KG1 (cell line): ENCODE measurements at regions not wholly inside any gene's neighbourhood (a gene's known extent, or its start where the extent isn't known, plus 50 kb on each side); places are given as distances from the start of the nearest gene placed in this dataset.
"Not testable (repeated sequence)": the region's sequence is repeated elsewhere in the genome, so short reads cannot be mapped to it uniquely, and the experiment has no call there.

ENCODE experiments used
- DNase-seq: peaks from one replicate; lab custom pipeline; 2025; lab: John Stamatoyannopoulos, UW

GRCh38 chr6:49097664-49098063 lies 365.4 kb downstream of the MMUT start:
- not testable (repeated sequence) for DNase-seq

- DNase-seq = no peak
Measured at GRCh38 chr6:49097116-49097515, 365.9 kb downstream of the MMUT start.

- no peak for DNase-seq
Measured at GRCh38 chr6:49088631-49089030, 374.4 kb downstream of the MMUT start.

GRCh38 chr6:49087369-49087768 lies 375.7 kb downstream of the MMUT start:
- no peak for DNase-seq

DNA sequence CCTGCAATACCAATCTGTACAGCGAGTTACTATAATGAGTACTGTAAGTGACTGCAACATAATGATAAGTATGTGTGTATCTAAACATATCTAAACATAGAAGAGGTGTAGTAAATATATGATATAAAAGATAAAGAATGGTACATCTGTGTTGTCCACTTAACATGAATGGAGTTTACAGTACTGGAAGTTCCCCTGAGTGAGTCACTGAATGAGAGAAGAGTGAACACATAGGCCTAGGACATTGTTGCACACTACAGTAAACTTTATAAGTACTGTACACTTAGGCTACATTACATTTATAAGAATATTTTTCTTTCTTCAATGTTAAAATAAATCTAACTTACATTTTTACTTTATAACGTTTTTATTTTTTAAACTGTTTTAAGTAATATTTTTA lies 380.4 kb downstream of the MMUT start:
- DNase-seq = no peak

- DNase-seq = no peak
Measured at GRCh38 chr6:49072885-49073620, 390.0 kb downstream of the MMUT start.

DNA sequence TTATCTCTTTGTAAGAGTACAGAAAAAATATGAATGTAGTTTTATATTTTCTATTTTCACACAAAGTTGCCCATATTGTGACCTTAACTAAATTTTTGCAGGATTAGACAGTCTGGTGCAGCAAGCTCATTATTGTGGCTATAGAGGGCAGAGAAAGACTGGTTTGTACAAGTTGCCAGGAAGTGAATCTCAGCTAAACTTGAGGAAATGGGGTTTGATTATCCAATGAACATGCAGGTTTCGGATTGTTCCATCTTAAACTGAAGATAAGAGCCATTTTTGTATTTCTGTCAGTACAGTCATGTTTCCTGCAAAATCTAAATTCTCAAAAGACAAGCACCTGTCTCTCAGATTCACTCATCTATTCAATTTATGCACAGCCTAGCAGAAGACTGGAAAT lies 390.9 kb downstream of the MMUT start:
- DNase-seq = no peak

- no peak for DNase-seq
Measured at GRCh38 chr6:49070411-49070810, 392.6 kb downstream of the MMUT start.

- no peak for DNase-seq
Measured at GRCh38 chr6:49054311-49054710, 408.7 kb downstream of the MMUT start.

DNA sequence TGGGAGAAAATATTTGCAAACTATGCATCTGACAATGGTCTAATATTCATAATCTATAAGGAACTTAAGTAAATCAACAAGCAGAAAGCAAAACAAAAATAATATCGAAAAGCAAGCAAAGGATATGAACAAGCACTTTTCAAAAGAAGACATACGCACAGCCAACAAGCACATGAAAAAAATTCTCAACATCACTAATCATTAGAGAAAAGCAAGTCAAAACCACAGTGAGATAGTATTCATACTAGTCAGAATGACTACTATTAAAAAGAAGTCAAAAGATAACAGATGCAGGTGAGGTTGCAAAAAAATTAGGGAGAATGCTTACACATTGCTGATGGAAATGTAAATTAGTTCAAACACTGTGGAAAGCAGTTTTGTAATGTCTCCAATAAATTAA lies 410.2 kb downstream of the MMUT start:
- DNase-seq = no peak

GRCh38 chr6:49051281-49051680 lies 411.8 kb downstream of the MMUT start:
- no peak for DNase-seq

DNA sequence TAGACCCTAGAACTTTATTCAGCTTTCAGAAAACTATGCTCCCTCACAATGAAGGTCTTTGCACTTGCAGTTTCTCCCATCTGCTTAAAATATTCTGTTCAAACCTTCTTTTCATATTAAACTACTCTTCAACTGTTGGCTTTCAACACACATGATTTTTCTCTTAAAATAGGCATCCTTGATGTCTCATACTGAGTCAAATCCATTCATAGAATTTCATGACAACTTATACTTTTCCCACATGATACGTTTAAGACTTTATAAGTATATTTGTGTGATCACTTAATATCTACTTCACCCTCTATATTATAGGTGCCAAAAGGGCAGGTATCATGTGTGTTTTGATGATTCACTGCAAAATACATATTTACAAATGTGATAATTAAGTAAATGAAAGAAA lies 412.5 kb downstream of the MMUT start:
- DNase-seq = no peak

GRCh38 chr6:49038294-49038822 lies 424.7 kb downstream of the MMUT start:
- no peak for DNase-seq

GRCh38 chr6:49030251-49031020 lies 432.6 kb downstream of the MMUT start:
- no peak for DNase-seq

GRCh38 chr6:49027644-49028043 lies 435.4 kb downstream of the MMUT start:
- DNase-seq = no peak

DNA sequence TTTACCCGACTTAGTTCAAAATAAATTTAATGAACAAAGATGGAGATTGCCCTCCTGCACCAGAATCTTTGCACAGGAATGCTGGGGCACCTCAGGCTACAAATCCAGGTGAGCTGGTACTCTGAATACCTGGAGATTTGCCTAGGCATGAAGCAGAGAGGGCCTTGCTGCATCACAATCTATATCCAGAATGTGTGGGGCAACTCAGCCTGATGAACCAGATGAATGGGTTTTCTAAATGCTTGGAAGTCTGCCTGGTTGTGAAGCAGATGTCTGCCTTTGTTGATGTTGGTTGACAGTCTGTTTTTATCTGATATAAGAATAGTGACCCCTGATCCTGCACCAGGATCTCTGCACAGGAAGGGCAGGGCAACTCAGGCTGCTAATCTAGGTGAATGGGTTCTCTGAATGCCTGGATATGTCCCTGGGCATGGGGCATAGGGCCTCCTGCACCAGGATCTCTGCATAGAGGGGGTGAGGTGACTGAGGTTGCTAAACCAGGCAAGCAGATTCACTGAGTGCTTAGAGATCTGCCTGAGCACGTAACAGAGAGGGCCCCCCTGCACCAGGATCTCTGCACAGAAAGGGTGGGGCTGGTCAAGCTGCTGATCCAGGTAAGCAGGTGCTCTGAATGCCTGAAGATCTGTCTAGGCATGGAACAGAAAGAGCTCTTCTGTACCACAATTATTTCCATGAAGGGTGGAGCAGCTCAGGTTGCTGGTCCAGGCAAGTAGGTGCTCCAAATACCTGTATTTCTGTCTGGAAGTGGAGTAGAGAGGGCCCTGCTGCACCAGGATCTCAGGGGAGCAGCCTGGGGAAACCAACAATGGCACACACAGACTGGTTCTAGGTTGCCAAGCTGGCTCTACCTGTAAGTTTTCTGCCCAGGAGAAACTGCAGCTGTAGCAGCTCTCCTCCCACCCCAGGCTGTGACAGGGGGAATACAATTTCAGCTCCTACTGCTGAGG lies 437.5 kb downstream of the MMUT start:
- DNase-seq = no peak

GRCh38 chr6:49004801-49005200 lies 458.3 kb downstream of the MMUT start:
- no peak for DNase-seq

DNA sequence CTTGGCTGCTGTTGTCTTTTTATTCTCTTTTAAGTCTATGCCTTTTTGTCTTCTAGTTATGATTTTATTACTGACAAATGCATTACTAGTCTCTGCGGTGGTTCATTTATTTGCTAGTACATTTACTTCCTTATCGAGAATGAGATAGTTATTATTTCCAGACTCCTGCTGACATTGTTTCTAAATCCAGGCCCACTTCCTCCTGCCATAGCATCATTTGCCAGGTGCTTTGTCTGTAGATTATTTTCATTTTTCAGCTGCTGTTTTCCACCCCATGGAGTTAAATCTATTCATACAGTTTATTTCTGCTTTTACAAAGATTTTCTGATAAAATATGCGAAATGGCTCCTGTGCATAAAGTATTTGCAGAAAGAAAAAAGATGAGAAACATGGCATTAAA lies 459.7 kb downstream of the MMUT start:
- DNase-seq = no peak

GRCh38 chr6:49001856-49002541 lies 461.1 kb downstream of the MMUT start:
- DNase-seq = no peak

DNA sequence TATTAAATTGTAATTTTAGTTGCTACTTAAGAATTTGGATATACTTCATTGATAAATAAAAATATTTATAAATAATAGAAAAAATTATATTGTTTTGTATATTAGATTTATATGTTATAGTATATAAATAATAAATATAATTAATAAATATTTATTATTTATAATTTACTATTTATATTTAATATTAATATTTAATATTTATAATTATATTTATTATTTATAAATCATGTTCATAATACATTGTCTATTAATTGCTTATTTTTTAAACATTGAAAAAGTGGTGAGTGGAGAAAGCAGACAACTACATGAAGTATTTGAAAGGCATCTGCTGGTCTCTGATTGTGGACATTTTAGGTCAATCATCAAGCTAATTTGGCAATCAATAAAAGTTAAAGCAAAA lies 464.5 kb downstream of the MMUT start:
- DNase-seq = no peak

- no peak for DNase-seq
Measured at GRCh38 chr6:48996461-48997119, 466.5 kb downstream of the MMUT start.
